ENCODE measurements at regions not wholly inside any gene's neighbourhood (a gene's known extent, or its start where the extent isn't known, plus 50 kb on each side); places are given as distances from the start of the nearest gene placed in this dataset.
"Not testable (repeated sequence)": the region's sequence is repeated elsewhere in the genome, so short reads cannot be mapped to it uniquely, and the experiment has no call there.

DNA sequence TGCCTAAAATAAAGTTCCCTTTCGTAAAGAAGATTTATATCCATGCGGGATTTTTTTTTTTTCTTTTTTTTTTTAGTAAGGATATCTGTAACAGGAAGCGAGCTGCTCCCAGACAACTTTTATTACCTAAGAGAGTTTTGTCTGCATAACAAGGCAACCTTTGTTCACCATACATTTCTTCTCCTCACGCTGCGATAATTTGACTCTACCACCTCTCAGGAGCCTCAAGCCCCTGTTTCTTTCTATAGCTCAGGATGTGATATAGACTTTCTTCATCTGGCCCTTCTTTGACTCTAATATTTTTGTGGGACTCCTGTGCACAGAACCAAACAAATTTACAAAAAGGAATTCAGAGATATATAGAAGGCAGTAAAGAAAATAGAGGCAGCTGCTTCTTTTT, 1053.7 kb upstream of the SPRY2 start:
- Histone ChIP-seq H3K9me3 (replicated peaks) (no peaks in the 10 kb centered on the region), H3K27me3 (no peaks in the 10 kb centered on the region), H3K4me3 (peak overlapping the region; percentile 23; the same call in 1 of the 2 replicates), H3K27ac (no peak overlapping the region), H3K4me1 (no peaks in the 10 kb centered on the region), H3K36me3 (no peaks in the 10 kb centered on the region)
- peak in 1 of 2 experiments; percentile 20 for DNase-seq

DNA sequence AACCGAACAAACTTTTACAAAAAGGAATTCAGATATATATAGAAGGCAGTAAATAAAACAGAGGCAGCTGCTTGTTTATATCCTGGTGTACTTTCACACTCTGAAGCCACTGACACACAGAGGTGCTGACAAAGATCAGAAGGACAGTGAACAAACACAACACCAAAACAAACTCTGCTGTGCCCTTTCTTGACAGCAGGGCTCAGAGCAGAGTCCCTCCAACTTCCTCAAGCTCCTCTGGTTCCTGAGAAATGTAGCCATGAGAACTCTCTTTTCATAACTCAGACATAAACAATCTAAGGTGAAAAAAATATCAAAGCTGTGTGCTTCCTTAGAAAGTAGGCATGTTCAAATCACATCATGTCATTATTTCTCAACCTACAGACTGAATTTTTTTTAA, 1052.8 kb upstream of the SPRY2 start:
- Histone ChIP-seq H3K27ac (no peak overlapping the region), H3K4me1 (no peaks in the 10 kb centered on the region), H3K36me3 (no peaks in the 10 kb centered on the region), H3K27me3 (no peaks in the 10 kb centered on the region), H3K9me3 (replicated peaks) (no peaks in the 10 kb centered on the region), H3K4me3 (no peak overlapping the region)
- no peak for DNase-seq

DNA sequence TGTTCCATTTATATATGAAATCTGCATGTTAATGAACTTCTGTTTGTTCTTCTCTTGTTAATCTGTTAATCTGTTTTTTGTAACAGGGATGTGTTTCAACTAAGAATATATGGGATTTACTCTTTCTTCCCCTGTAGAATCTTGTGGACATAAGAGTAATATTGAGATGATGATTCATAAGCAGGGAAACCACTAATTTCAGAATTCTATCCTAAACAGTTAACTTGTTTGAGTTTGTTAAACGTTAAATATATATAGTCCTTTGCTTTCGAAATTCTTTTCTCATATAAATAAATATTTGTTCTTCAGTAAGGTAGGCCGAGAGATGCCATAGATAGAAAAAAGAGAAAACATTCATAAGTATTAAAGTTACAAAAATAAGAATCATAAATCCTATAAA, 1052.2 kb upstream of the SPRY2 start:
- H3K4me1 ChIP-seq = no peaks in the 10 kb centered on the region
- no peaks in the 10 kb centered on the region for H3K27me3 ChIP-seq
- no peak overlapping the region for H3K27ac ChIP-seq
- no peak overlapping the region for H3K4me3 ChIP-seq
- DNase-seq = no peak
- H3K36me3 ChIP-seq = no peaks in the 10 kb centered on the region
- no peaks in the 10 kb centered on the region for H3K9me3 ChIP-seq (replicated peaks)

DNA sequence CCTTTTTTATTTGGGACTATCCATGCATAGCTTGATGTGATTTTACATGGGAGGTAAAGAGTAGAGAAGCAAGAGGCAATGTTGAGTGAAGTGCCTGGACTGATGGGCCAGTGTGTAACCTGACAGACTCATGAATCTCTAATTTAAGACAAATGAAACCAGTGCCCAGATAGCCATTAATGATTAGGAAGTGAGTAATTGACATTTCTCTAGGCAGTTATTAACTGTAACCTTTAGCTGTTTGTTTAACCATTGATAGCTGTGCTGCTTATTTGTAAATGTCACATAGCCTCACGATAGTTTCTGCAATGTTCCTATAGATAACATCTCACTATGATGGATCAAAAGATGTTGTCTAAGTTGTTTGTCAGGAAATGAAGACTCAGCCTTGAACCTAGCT, 1047.5 kb upstream of the SPRY2 start:
- no peaks in the 10 kb centered on the region for H3K36me3 ChIP-seq
- no peak overlapping the region for H3K4me3 ChIP-seq
- DNase-seq = no peak
- no peaks in the 10 kb centered on the region for H3K9me3 ChIP-seq (replicated peaks)
- no peaks in the 10 kb centered on the region for H3K27me3 ChIP-seq
- no peaks in the 10 kb centered on the region for H3K4me1 ChIP-seq
- H3K27ac ChIP-seq = no peak overlapping the region

DNA sequence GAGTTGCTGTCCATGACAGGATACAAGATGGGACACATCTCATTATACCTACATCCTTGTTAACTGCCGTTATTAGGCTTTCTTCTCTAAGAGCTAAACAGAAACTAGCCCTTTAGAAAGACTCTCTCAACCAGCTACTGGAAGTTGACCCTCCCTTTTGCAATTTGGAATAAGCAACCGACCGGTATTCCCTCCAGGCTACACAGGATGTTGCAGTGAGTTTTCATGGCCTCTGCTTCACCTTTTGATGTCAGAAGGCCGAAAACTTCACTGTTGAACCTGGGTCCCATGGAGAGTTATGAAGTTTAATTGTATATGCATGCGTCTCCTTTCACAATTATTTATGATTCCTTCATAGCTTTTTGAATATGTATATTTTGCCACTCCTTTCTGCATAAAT, 1042.5 kb upstream of the SPRY2 start:
- H3K4me3 ChIP-seq = no peak overlapping the region
- H3K27me3 ChIP-seq = no peaks in the 10 kb centered on the region
- DNase-seq = no peak
- H3K4me1 ChIP-seq = no peaks in the 10 kb centered on the region
- H3K9me3 ChIP-seq (replicated peaks) = no peaks in the 10 kb centered on the region
- H3K36me3 ChIP-seq = no peaks in the 10 kb centered on the region
- H3K27ac ChIP-seq = no peak overlapping the region

DNA sequence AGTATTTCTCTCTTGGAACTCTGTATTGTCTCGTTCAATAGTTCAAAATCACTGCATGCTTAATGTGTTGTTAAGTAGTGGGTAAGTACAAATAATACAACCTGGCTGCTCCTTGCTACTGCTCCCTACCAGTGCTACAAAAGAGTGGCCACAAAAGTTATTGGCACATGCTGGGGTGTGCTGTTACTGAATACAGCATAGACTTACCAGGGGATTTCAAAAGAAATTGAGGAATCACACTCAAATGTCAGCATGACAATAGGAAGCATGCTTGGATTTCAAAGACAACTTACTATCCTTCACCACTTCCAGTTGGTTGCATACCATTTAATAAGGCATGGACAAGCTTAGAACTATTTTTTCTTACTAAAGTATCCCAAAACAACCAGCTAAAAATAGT, 1041.3 kb upstream of the SPRY2 start:
- no peak overlapping the region for H3K27ac ChIP-seq
- H3K4me1 ChIP-seq = no peaks in the 10 kb centered on the region
- no peak overlapping the region for H3K4me3 ChIP-seq
- DNase-seq = no peak
- no peaks in the 10 kb centered on the region for H3K27me3 ChIP-seq
- H3K9me3 ChIP-seq (replicated peaks) = no peaks in the 10 kb centered on the region
- H3K36me3 ChIP-seq = no peaks in the 10 kb centered on the region

DNA sequence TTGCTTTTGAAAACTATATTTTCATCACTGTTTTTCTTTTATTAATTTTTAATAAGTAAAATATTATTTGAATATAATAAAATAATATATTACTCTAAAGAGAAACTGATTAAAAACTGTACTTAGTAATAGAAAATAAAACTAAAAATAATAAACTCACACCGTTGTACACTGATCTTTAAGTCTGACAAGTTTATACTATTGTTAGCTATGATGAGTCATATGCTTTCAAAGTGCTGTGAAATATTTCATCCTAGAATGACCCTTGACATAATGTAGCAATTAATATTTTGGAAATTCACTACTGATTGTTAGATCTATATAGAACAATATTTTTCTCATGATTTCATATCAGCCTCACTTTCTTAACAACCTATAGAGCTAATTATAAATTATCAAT, 1040.6 kb upstream of the SPRY2 start:
- no peak overlapping the region for H3K4me3 ChIP-seq
- H3K9me3 ChIP-seq (replicated peaks) = no peaks in the 10 kb centered on the region
- H3K4me1 ChIP-seq = no peaks in the 10 kb centered on the region
- DNase-seq = no peak
- H3K27ac ChIP-seq = no peak overlapping the region
- no peaks in the 10 kb centered on the region for H3K27me3 ChIP-seq
- no peaks in the 10 kb centered on the region for H3K36me3 ChIP-seq

DNA sequence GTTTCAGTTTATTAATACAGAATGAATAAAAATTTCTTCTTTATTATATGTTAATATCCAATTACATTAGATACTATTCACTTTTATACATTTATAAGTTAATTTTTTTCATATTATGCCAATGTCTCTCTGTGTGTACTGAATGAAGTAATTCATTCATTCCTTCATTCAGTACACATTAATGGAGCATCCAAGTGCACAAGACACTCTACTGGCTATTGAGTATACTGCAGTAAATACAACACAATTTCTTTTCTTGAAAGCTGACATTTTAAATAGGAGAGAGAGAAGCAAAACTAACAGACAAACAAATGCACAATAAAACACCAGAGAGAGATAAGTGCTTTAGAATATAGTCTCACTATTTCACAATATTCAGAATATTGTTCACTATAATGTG, 1038.3 kb upstream of the SPRY2 start:
- Histone ChIP-seq H3K9me3 (replicated peaks) (no peaks in the 10 kb centered on the region), H3K27ac (no peak overlapping the region), H3K4me3 (no peak overlapping the region), H3K4me1 (no peaks in the 10 kb centered on the region), H3K27me3 (no peaks in the 10 kb centered on the region), H3K36me3 (no peaks in the 10 kb centered on the region)
- no peak for DNase-seq

DNA sequence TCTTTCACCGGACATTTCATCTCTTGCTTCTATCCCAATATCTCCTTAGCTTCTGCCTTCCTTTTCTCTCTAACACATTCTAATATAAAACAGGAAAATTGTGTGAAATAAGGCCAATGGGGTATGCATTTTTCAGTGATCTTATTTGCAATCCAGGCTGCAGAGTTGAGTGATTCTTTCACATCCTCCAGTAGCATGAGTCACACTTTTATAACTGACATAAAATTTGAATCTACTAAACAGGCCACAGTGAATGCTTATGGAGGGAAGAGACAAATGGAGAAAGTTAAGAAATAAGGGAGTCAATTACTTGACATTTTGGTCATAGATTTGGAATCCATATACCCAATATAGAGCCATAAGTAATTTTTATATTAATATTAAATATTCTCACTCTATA, 1037.0 kb upstream of the SPRY2 start:
- Histone ChIP-seq H3K9me3 (replicated peaks) (no peaks in the 10 kb centered on the region), H3K27ac (no peak overlapping the region), H3K4me1 (no peaks in the 10 kb centered on the region), H3K27me3 (no peaks in the 10 kb centered on the region), H3K4me3 (no peak overlapping the region), H3K36me3 (no peaks in the 10 kb centered on the region)
- DNase-seq = no peak

DNA sequence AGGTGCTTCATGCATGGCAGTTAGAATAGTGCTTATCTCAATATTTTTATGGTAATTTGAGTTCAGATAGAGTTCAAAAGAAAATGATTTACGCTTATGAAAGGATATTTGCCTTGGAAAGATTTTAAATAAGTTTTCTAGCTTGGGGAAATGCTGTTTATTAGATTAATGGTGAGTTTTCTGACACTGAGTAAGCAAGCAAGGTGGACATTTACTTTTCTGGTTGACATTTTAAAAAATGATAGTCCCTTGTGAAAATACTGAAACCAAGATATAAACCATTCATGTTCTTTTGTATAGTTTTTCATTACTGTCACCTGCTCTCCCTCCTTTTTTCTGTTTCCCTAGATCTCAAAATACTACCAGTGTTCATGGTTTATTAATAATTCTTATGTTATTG, 1034.8 kb upstream of the SPRY2 start:
- Histone ChIP-seq H3K4me1 (no peaks in the 10 kb centered on the region), H3K36me3 (no peaks in the 10 kb centered on the region), H3K27me3 (no peaks in the 10 kb centered on the region), H3K27ac (no peak overlapping the region), H3K9me3 (replicated peaks) (no peaks in the 10 kb centered on the region), H3K4me3 (no peak overlapping the region)
- DNase-seq = no peak

DNA sequence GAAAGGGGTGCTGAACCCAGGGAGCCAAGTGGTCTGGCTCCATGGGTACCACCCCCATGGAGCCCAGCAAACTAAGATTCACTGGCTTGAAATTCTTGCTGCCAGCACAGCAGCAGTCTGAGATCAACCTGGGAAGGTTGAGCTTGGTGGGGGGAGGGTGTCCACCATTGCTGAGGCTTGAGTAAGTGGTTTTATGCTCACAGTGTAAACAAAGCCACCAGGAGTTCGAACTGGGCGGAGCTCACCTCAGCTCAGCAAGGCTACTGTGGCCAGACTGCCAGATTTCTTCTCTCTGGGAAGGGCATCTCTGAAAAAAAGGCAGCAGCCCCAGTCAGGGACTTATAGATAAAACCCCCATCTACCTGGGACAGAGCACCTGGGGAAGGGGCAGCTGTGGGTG, 1021.8 kb upstream of the SPRY2 start:
- not testable (repeated sequence) for DNase-seq; H3K36me3 ChIP-seq; H3K27ac ChIP-seq; H3K9me3 ChIP-seq (replicated peaks); H3K4me3 ChIP-seq; H3K4me1 ChIP-seq; H3K27me3 ChIP-seq

DNA sequence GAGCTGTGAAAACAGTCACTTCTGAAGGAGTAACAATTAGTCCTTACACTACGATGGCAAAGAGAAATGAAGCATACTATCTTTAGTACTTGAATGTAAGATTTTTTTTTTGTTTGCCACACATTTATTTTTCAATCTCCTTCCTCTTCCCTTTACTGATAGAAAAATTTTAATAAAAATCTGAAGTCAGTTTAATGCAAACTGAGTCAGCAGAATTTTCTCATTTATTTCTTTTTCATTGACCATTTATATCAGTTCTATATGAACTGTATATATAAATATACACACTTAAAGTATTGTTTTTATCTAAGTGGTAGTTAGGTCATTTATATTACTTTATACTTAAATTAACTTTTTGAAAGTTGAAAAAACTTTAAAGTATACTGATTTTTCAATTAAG, 1009.1 kb upstream of the SPRY2 start:
- H3K4me3 ChIP-seq = no peak overlapping the region

DNA sequence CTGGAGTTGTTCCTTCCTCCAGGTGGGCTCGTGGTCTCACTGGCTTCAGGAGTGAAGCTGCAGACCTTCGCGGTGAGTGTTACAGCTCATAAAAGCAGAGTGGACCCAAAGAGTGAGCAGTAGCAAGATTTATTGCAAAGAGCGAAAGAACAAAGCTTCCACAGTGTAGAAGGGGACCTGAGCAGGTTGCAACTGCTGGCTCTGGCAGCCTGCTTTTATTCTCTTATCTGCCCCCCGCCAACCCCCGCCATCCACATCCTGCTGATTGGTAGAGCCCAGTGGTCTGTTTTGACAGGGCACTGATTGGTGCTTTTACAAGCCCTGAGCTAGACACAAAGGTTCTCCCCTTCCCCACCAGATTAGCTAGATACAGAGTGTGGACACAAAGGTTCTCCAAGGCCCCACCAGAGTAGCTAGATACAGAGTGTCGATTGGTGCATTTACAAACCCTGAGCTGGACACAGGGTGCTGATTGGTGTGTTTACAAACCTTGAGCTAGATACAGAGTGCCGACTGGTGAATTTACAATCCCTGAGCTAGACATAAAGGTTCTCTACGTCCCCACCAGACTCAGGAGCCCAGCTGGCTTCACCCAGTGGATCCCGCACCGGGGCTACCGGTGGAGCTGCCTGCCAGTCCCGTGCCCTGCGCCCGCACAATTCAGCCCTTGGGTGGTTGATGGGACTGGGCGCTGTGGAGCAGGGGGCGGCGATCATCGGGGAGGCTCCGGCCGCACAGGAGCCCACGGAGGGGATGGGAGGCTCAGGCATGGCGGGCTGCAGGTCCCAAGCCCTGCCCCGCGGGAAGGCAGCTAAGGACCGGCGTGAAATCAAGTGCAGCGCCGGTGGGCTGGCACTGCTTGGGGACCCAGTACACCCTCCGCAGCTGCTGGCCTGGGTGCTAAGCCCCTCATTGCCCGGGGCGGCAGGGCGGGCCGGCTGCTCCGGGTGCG, 999.5 kb upstream of the SPRY2 start:
- H3K27me3 ChIP-seq; DNase-seq; H3K4me3 ChIP-seq; H3K9me3 ChIP-seq (replicated peaks); H3K36me3 ChIP-seq; H3K4me1 ChIP-seq; H3K27ac ChIP-seq: not testable (repeated sequence)

More for the DNA sequence above, 1009.1 kb upstream of the SPRY2 start:
- Histone ChIP-seq H3K27me3 (no peaks in the 10 kb centered on the region), H3K4me1 (no peaks in the 10 kb centered on the region), H3K27ac (no peak overlapping the region), H3K9me3 (replicated peaks) (no peaks in the 10 kb centered on the region), H3K36me3 (no peaks in the 10 kb centered on the region)
- no peak for DNase-seq

DNA sequence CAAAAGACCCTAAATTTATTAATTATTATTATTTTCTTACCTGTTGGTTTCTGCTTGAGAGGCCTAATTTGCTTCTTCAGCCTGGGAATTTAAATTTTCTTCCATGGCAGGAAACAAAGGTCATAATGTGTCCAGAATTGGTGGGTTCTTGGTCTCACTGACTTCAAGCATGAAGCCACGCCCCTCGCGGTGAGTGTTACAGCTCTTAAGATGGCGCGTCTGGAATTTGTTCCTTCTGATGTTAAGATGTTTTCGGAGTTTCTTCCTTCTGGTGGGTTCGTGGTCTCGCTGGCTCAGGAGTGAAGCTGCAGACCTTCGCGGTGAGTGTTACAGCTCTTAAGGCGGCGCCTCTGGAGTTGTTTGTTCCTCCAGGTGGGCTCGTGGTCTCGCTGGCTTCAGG, 998.7 kb upstream of the SPRY2 start:
- H3K36me3 ChIP-seq; H3K4me1 ChIP-seq; H3K27ac ChIP-seq; H3K27me3 ChIP-seq; H3K4me3 ChIP-seq; H3K9me3 ChIP-seq (replicated peaks); DNase-seq: not testable (repeated sequence)

DNA sequence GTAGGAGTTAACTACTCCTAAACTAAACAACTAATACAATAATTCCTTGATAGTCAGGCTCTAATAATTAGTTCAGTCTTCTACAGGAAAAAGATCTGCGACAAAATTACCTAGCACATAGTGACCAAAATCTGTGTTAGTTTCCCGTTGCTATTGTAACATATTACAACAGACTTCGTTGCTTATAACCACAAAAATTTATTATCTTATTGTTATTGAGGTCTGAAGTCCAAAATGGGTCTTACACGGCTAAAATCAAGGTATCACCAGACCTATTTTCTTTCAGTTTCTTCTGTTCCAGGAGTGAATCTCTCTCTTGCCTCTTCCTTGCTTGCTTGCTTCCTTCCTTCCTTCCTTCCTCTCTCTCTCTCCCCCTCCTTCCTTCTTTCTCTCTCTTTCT, 993.6 kb upstream of the SPRY2 start:
- Histone ChIP-seq H3K4me1 (no peaks in the 10 kb centered on the region), H3K27ac (no peak overlapping the region), H3K27me3 (no peaks in the 10 kb centered on the region), H3K4me3 (no peak overlapping the region), H3K36me3 (no peaks in the 10 kb centered on the region), H3K9me3 (replicated peaks) (no peaks in the 10 kb centered on the region)
- DNase-seq = no peak

DNA sequence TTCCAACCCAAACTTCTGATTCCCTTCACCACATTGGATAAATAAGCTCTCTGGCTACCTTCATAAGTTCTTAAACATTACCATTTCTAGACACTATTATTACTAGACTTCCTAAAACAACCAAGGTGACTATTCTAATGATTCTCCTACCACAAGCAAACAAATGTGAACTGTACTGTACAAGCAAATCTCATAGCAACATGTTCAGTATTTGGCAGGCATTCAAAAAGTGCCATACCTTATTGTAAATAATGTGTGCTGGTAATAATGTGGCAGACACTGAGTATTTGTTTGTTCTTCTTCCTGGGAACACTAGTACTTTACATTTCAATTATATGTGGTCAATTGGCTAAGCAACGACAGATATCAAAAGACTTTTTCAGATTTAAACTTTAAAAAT, 986.0 kb upstream of the SPRY2 start:
- H3K4me3 ChIP-seq = no peak overlapping the region
- no peak overlapping the region for H3K27ac ChIP-seq
- H3K9me3 ChIP-seq (replicated peaks) = no peaks in the 10 kb centered on the region
- H3K27me3 ChIP-seq = no peaks in the 10 kb centered on the region
- DNase-seq = no peak
- H3K4me1 ChIP-seq = no peaks in the 10 kb centered on the region
- H3K36me3 ChIP-seq = no peaks in the 10 kb centered on the region
